Tibial nerve (tissue), 3 donors: ENCODE measurements at regions not wholly inside any gene's neighbourhood (a gene's known extent, or its start where the extent isn't known, plus 50 kb on each side); places are given as distances from the start of the nearest gene placed in this dataset.

Source experiments
- POLR2A ChIP-seq, 2 donors: fragments of 450-650 bp; IDR thresholded peaks; one replicate each; pipeline ENCODE4 v1.6.1; 2017; ENCODE audit warnings: antibody characterized with exemption in 2 of 2, mild to moderate bottlenecking in 2 of 2, moderate library complexity in 2 of 2
- TF ChIP-seq, protein P1 (sequence below), 5 experiments: fragments of 200-600 bp in 3 of 5; fragments of 450-650 bp in 2 of 5; sonication (generic) in 3 of 5; IDR thresholded peaks; one replicate each; pipeline ENCODE4 v1.5.1; 2016 to 2019; ENCODE audit warnings: antibody characterized with exemption in 5 of 5, mild to moderate bottlenecking in 3 of 5, moderate library complexity in 2 of 5

- no peak for TF ChIP-seq POLR2A (IDR thresholded peaks at IDR 0.05)
- TF ChIP-seq, protein P1, sequence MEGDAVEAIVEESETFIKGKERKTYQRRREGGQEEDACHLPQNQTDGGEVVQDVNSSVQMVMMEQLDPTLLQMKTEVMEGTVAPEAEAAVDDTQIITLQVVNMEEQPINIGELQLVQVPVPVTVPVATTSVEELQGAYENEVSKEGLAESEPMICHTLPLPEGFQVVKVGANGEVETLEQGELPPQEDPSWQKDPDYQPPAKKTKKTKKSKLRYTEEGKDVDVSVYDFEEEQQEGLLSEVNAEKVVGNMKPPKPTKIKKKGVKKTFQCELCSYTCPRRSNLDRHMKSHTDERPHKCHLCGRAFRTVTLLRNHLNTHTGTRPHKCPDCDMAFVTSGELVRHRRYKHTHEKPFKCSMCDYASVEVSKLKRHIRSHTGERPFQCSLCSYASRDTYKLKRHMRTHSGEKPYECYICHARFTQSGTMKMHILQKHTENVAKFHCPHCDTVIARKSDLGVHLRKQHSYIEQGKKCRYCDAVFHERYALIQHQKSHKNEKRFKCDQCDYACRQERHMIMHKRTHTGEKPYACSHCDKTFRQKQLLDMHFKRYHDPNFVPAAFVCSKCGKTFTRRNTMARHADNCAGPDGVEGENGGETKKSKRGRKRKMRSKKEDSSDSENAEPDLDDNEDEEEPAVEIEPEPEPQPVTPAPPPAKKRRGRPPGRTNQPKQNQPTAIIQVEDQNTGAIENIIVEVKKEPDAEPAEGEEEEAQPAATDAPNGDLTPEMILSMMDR (IDR thresholded peaks at IDR 0.05): no peak
Observed at GRCh38 chr14:88983755-88984154, 159.3 kb downstream of the TTC8 start.
